Peyer's patch (tissue), 4 donors: ENCODE measurements at regions not wholly inside any gene's neighbourhood (a gene's known extent, or its start where the extent isn't known, plus 50 kb on each side); places are given as distances from the start of the nearest gene placed in this dataset.

Source experiments
- CTCF ChIP-seq, 6 experiments: fragments of 450-650 bp in 4 of 6; fragments of 200-600 bp in 2 of 6; sonication (generic) in 1 of 6; IDR thresholded peaks; one replicate each; pipeline ENCODE4 v1.5.1; 2017 to 2019; ENCODE audit warnings: antibody characterized with exemption in 6 of 6, mild to moderate bottlenecking in 3 of 6, moderate library complexity in 1 of 6
- POLR2A ChIP-seq, 2 donors: fragments of 450-650 bp; IDR thresholded peaks; one replicate each; pipeline ENCODE4 v1.5.1; 2017; ENCODE audit warnings: antibody characterized with exemption in 2 of 2, mild to moderate bottlenecking in 2 of 2, moderate library complexity in 2 of 2

DNA sequence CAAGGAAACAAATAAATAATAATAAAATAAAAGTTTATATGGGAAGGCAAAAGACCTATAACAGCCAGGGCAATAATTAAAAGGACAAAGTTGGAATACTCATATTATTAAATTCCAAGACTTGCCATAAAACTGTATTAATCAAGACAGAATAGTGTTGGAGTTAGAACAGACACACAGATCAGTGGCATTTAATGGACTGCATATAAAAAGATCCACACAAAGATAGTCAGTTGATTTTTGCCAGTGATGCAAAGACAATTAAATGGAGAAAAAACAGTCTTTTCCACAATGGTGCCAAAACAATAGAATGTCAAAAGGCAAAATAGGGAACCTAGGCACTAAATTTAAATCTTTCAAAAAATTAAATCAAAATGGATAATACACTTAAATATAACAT lies 587.1 kb upstream of the GRIA3 start:
- TF ChIP-seq CTCF (IDR thresholded peaks at IDR 0.05) (no peak), POLR2A (IDR thresholded peaks at IDR 0.05) (no peak)
